RWPE2 (cell line): ENCODE measurements at regions not wholly inside any gene's neighbourhood (a gene's known extent, or its start where the extent isn't known, plus 50 kb on each side); places are given as distances from the start of the nearest gene placed in this dataset.

ENCODE experiments used
- ATAC-seq: fragments of 200-7000 bp; cut with Tn5 transposase; 3 replicates; pipeline ENCODE4 v1.9.1; 2021; ENCODE audit warnings: low read depth
- DNase-seq: peaks from one replicate; pipeline ENCODE4 v3.0.0-alpha.2; 2020; ENCODE audit warnings: low spot score
- H3K27ac ChIP-seq: fragments of 450-650 bp; 2 replicates; pipeline ENCODE4 v1.5.1; 2017; ENCODE audit warnings: mild to moderate bottlenecking; ENCODE audit not compliant: poor library complexity, severe bottlenecking
- H3K27me3 ChIP-seq: fragments of 250-450 bp; sonication (Bioruptor Pico); 2 replicates; pipeline ENCODE4 v1.5.1; 2021; ENCODE audit warnings: mild to moderate bottlenecking, moderate library complexity; ENCODE audit not compliant: insufficient read depth, poor library complexity, severe bottlenecking
- H3K36me3 ChIP-seq: fragments of 250-450 bp; sonication (Bioruptor Pico); 2 replicates; pipeline ENCODE4 v1.5.1; 2020; ENCODE audit warnings: low read depth, mild to moderate bottlenecking, moderate library complexity
- H3K4me1 ChIP-seq: fragments of 250-450 bp; sonication (Bioruptor Pico); 2 replicates; pipeline ENCODE4 v1.5.1; 2021; ENCODE audit warnings: mild to moderate bottlenecking, moderate library complexity; ENCODE audit not compliant: insufficient read depth, poor library complexity, severe bottlenecking
- H3K4me3 ChIP-seq: fragments of 250-450 bp; sonication (Bioruptor Pico); 2 replicates; pipeline ENCODE4 v1.5.1; 2021; ENCODE audit warnings: mild to moderate bottlenecking, moderate library complexity; ENCODE audit not compliant: severe bottlenecking
- H3K9me3 ChIP-seq: fragments of 250-450 bp; sonication (Bioruptor Pico); 2 replicates; pipeline ENCODE4 v1.5.1; 2021; ENCODE audit warnings: mild to moderate bottlenecking, moderate library complexity; ENCODE audit not compliant: severe bottlenecking
- TF ChIP-seq, protein P1 (sequence below): fragments of 450-650 bp; IDR thresholded peaks from one replicate; pipeline ENCODE4 v1.5.1; 2017; ENCODE audit warnings: mild to moderate bottlenecking, moderate library complexity; ENCODE audit not compliant: poor library complexity, severe bottlenecking

DNA sequence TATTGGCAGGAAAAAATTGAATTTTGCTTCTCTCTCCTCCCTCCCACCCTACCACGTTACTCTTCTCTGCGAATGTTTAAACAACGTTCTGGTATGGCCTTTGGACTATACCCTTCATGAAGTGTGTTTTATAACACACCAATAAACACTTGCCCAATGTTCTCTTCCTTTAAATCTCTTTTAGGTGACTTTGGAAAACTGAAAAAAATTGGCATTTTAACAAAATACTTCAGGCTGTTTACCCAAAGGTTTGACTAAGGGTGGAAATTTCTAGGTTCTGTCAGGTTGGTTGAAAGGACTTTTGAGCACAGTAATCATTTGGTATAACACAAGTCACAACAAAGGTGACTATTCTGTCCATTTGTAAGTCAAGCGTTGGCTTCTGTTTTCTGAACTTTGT lies 446.8 kb downstream of the AEBP2 start:
- TF ChIP-seq, protein P1, sequence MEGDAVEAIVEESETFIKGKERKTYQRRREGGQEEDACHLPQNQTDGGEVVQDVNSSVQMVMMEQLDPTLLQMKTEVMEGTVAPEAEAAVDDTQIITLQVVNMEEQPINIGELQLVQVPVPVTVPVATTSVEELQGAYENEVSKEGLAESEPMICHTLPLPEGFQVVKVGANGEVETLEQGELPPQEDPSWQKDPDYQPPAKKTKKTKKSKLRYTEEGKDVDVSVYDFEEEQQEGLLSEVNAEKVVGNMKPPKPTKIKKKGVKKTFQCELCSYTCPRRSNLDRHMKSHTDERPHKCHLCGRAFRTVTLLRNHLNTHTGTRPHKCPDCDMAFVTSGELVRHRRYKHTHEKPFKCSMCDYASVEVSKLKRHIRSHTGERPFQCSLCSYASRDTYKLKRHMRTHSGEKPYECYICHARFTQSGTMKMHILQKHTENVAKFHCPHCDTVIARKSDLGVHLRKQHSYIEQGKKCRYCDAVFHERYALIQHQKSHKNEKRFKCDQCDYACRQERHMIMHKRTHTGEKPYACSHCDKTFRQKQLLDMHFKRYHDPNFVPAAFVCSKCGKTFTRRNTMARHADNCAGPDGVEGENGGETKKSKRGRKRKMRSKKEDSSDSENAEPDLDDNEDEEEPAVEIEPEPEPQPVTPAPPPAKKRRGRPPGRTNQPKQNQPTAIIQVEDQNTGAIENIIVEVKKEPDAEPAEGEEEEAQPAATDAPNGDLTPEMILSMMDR = no peak
- H3K9me3 ChIP-seq = no peaks in the 10 kb centered on the region
- H3K27me3 ChIP-seq = no peaks in the 10 kb centered on the region
- H3K4me1 ChIP-seq = no peaks in the 10 kb centered on the region
- no peak for ATAC-seq
- no peak overlapping the region for H3K27ac ChIP-seq
- DNase-seq = no peak
- H3K4me3 ChIP-seq = no peak overlapping the region
- no peaks in the 10 kb centered on the region for H3K36me3 ChIP-seq

DNA sequence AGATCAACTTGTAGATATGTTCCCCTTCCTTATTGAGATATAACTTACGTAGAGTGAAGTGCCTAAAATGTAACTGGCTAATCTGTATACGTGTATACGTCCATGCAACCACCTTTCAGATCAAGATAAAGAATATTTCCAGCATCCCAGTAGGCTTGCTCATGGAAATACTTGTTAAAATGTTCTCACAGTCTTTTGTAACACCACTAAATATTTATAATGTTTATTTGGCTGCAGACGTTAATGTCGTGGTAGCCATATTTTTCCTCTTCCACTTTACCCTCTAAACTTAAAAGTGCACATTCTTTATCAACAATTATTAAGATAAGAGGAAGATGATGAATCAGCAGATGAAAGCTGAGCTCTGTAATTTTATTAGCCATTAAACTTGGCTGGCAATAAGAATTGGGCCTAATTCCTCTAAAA lies 447.4 kb downstream of the AEBP2 start:
- H3K9me3 ChIP-seq = no peaks in the 10 kb centered on the region
- TF ChIP-seq, protein P1 = no peak
- no peaks in the 10 kb centered on the region for H3K36me3 ChIP-seq
- no peak overlapping the region for H3K27ac ChIP-seq
- no peak for ATAC-seq
- DNase-seq = no peak
- H3K27me3 ChIP-seq = no peaks in the 10 kb centered on the region
- no peak overlapping the region for H3K4me3 ChIP-seq
- H3K4me1 ChIP-seq = no peaks in the 10 kb centered on the region

DNA sequence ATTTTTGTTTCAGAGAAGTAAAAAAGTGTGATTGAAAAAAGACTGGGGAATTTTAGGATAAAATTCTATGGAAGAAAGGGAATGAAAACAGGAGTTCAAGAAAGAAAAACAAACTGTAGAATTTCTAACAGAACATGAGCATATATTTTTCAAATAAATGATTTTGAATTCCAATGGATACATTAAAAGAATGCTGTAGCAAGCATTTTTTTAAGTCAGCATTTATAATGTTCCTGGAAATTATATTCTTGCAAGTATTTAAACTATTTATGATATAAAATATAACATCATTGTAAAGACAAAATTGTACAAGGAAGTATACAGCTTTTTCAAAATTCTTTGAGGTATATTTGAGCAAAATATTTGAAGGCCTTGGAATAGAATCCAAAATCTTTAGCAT lies 450.7 kb downstream of the AEBP2 start:
- ATAC-seq = no peak
- TF ChIP-seq, protein P1 = no peak
- H3K4me3 ChIP-seq = no peak overlapping the region
- no peak for DNase-seq
- H3K36me3 ChIP-seq = no peaks in the 10 kb centered on the region
- no peak overlapping the region for H3K27ac ChIP-seq
- H3K9me3 ChIP-seq = no peaks in the 10 kb centered on the region
- H3K4me1 ChIP-seq = no peaks in the 10 kb centered on the region
- H3K27me3 ChIP-seq = no peaks in the 10 kb centered on the region

DNA sequence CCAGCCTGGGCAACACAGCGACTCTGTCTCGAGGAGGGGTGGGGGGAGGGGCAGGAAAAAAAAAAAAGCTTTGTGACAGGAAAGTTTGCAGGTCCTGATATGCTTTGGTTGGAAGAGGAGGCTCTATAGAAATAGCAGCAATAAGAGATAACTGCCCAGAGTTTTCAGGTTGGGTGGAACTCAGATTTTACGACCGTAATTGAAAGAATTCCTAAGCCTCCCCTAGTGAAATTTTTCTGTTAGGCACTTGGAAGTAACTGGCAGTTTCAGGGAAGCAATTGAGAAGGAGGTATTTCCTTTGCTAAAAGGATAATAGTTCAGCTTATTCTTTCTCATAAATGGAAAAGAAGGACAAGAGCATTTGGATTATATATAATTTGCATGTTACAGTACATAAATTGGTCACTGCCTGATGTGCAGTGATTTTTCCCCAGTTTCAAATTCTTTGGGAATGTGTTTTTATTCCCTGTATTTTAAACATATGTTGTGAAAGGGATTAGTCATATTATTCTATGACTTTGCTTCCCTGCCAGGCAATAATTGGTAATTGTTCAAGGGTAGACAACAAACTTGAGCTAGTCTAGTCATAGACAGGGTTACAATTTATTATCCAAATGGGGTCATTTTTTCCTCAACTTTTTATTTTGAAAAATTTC lies 452.8 kb downstream of the AEBP2 start:
- DNase-seq (no peak), ATAC-seq (no peak)
- TF ChIP-seq, protein P1 = no peak
- Histone ChIP-seq H3K4me1 (no peaks in the 10 kb centered on the region), H3K27ac (no peak overlapping the region), H3K9me3 (no peaks in the 10 kb centered on the region), H3K27me3 (no peaks in the 10 kb centered on the region), H3K4me3 (no peak overlapping the region), H3K36me3 (no peaks in the 10 kb centered on the region)

DNA sequence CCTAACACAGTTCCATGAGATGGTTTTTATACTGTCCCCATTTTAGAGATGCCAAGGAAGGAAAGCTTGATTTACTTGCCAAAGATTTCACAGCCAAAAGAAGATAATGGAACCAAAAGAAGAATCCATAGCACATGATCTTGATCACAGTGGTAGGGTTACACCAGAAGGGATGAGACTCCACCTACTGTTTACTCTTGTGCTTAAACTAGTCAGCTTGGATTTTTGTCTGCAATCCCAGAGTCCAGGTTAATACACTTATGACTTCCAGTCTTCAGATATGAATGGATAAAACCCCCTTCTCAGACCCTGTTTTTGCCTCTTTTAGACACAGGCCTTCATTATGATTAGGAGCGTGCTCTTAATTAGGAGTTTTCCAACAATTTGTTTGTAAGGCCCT lies 454.2 kb downstream of the AEBP2 start:
- TF ChIP-seq, protein P1 = no peak
- H3K27ac ChIP-seq = no peak overlapping the region
- H3K27me3 ChIP-seq = no peaks in the 10 kb centered on the region
- no peak for ATAC-seq
- DNase-seq = no peak
- H3K4me1 ChIP-seq = no peaks in the 10 kb centered on the region
- H3K4me3 ChIP-seq = no peak overlapping the region
- no peaks in the 10 kb centered on the region for H3K9me3 ChIP-seq
- H3K36me3 ChIP-seq = no peaks in the 10 kb centered on the region
